B cell (primary cell): ENCODE measurements at regions not wholly inside any gene's neighbourhood (a gene's known extent, or its start where the extent isn't known, plus 50 kb on each side); places are given as distances from the start of the nearest gene placed in this dataset.
"Not testable (repeated sequence)": the region's sequence is repeated elsewhere in the genome, so short reads cannot be mapped to it uniquely, and the experiment has no call there.

Experiments
- ATAC-seq: fragments of 200-7000 bp; cut with Tn5 transposase; one replicate; pipeline ENCODE4 v1.10.0; 2021; ENCODE audit warnings: low read depth, mild to moderate bottlenecking, moderate number of reproducible peaks, moderate library complexity
- CTCF ChIA-PET: fragments of 350-600 bp; sonication (Branson Sonifier 250); formaldehyde crosslinking; loops from one replicate; lab custom pipeline; 2021; ENCODE audit warnings: antibody characterized with exemption, inconsistent platforms; lab: Charles Lee
- POLR2A ChIA-PET: fragments of 350-600 bp; sonication (Branson Sonifier 250); formaldehyde crosslinking; loops from one replicate; lab custom pipeline; 2021; ENCODE audit warnings: antibody characterized with exemption; lab: Charles Lee
- DNase-seq: peaks from one replicate; pipeline ENCODE4 v3.0.0; 2013
- H2AFZ ChIP-seq: 2 replicates; pipeline ENCODE4 v1.6.1; 2012; ENCODE audit warnings: mild to moderate bottlenecking, low read depth, low read length; ENCODE audit not compliant: insufficient read depth, poor library complexity, severe bottlenecking
- H3K27ac ChIP-seq, 2 donors: 1 replicate in 1 of 2; 2 replicates in 1 of 2; pipeline ENCODE4 v1.5.1; 2012 to 2013; ENCODE audit warnings: low read length in 2 of 2, mild to moderate bottlenecking in 2 of 2, moderate library complexity in 1 of 2
- H3K27me3 ChIP-seq, 4 experiments: fragments of 200-600 bp in 1 of 4; sonication (generic) in 1 of 4; replicated peaks in 1 of 4; 1 replicate in 2 of 4; 2 replicates in 2 of 4; pipeline versions ENCODE4 v1.6.1 to v1.7.0; 2013 to 2016; ENCODE audit warnings: low read length in 3 of 4, mild to moderate bottlenecking in 2 of 4, mixed read lengths in 1 of 4, moderate library complexity in 1 of 4; ENCODE audit not compliant: insufficient read depth in 4 of 4, control insufficient read depth in 3 of 4; ENCODE audit errors: control extremely low read depth in 1 of 4
- H3K36me3 ChIP-seq, 2 experiments: replicated peaks in 1 of 2; 1 replicate in 1 of 2; 2 replicates in 1 of 2; pipeline versions ENCODE4 v1.6.1 to v1.7.1; 2013; ENCODE audit warnings: low read length in 1 of 2; ENCODE audit not compliant: insufficient read depth in 2 of 2, control insufficient read depth in 1 of 2; ENCODE audit errors: control extremely low read depth in 1 of 2, extremely low read depth in 1 of 2
- H3K4me1 ChIP-seq, 2 donors: fragments of 200-600 bp in 1 of 2; sonication (generic) in 1 of 2; 1 replicate in 1 of 2; 2 replicates in 1 of 2; pipeline versions ENCODE4 v1.5.1 to v1.6.1; 2013 to 2017; ENCODE audit warnings: low read length in 2 of 2; ENCODE audit not compliant: control insufficient read depth in 2 of 2, insufficient read depth in 2 of 2
- H3K4me2 ChIP-seq: replicated peaks from 2 replicates; pipeline ENCODE3; 2012; ENCODE audit warnings: mild to moderate bottlenecking, low read depth, low read length; ENCODE audit not compliant: poor library complexity, severe bottlenecking
- H3K4me3 ChIP-seq, 5 experiments: fragments of 200-600 bp in 1 of 5; sonication (generic) in 1 of 5; 1 replicate in 3 of 5; 2 replicates in 2 of 5; pipeline versions ENCODE4 v1.5.1 to v1.7.0; 2011 to 2016; ENCODE audit warnings: low read length in 4 of 5, mild to moderate bottlenecking in 4 of 5, low read depth in 2 of 5, control low read depth in 1 of 5, moderate library complexity in 1 of 5; ENCODE audit not compliant: insufficient read depth in 1 of 5; ENCODE audit errors: control extremely low read depth in 1 of 5, extremely low read depth in 1 of 5
- H3K79me2 ChIP-seq: fragments of 200-600 bp; sonication (generic); one replicate; pipeline ENCODE4 v1.6.0; 2016; ENCODE audit warnings: low read length; ENCODE audit not compliant: control insufficient read depth, insufficient read depth
- H3K9ac ChIP-seq: fragments of 200-600 bp; sonication (generic); 2 replicates; pipeline ENCODE4 v1.6.1; 2017; ENCODE audit warnings: mild to moderate bottlenecking, low read length, moderate library complexity
- H3K9me3 ChIP-seq, 3 donors: one replicate each; pipeline versions ENCODE4 v1.6.1 to v1.7.1; 2013; ENCODE audit warnings: low read length in 2 of 3; ENCODE audit not compliant: control insufficient read depth in 2 of 3, insufficient read depth in 1 of 3; ENCODE audit errors: control extremely low read depth in 1 of 3
- H4K20me1 ChIP-seq: 2 replicates; pipeline ENCODE4 v1.6.0; 2012; ENCODE audit warnings: mild to moderate bottlenecking, low read length; ENCODE audit not compliant: insufficient read depth, control insufficient read depth, poor library complexity, severe bottlenecking
- H3K27ac Mint-ChIP-seq: one replicate; pipeline ENCODE4 v1.8.0; 2021; ENCODE audit warnings: mixed read lengths
- H3K27me3 Mint-ChIP-seq: one replicate; pipeline ENCODE4 v1.8.0; 2021; ENCODE audit warnings: mixed read lengths
- H3K4me1 Mint-ChIP-seq: one replicate; pipeline ENCODE4 v1.8.0; 2021; ENCODE audit warnings: mixed read lengths
- H3K4me3 Mint-ChIP-seq: one replicate; pipeline ENCODE4 v1.8.0; 2021; ENCODE audit warnings: mixed read lengths
- H3K9me3 Mint-ChIP-seq: one replicate; pipeline ENCODE4 v1.8.0; 2022; ENCODE audit warnings: mixed read lengths; ENCODE audit not compliant: insufficient read depth
- WGBS: methylation state at CpG from one replicate; pipeline ENCODE4 v1.1.5; 2013; ENCODE audit warnings: missing lambda C conversion rate; ENCODE audit not compliant: insufficient coverage; 5-methylcytosine and 5-hydroxymethylcytosine counted together
- intact Hi-C: fragments of 100-400 bp; cut with micrococcal nuclease; formaldehyde crosslinking; loops from one replicate; pipeline ENCODE4 v1.10.0; 2022

DNA sequence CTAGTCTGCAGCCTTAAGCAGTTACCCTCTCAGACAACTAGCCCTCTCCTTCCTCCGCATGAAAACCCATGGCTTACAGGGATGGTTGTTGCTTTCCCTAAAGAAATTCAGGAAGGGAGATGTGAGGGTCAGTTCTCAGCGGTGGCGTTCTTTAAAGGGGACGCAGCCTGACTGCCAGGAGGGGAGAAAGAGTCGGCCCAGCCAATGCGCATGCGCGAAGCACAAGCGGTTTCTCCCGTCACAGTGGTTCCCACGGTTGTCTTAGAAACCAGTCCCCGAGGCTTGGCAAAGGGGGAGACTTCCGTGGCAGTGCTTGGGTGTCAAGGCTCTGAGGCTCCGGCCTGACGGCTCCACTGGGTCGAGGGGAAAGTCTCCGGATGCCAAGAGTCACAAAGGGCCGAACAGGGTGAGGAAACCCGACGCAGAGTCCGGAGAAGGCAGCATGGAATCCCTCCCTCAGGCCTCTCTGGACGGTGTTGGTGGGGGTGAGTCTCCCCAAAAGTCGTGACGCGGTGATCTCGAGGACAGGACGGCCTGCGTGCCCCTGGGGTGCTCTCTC is 140.8 kb upstream of the ANKRD20A1 start:
- H3K9ac ChIP-seq, H3K4me1 Mint-ChIP-seq, H3K4me1 ChIP-seq, H3K4me3 Mint-ChIP-seq, ATAC-seq, H3K9me3 Mint-ChIP-seq, H3K27ac Mint-ChIP-seq, POLR2A ChIA-PET, DNase-seq, H3K27me3 Mint-ChIP-seq, H3K9me3 ChIP-seq, H4K20me1 ChIP-seq, H3K27ac ChIP-seq, H3K36me3 ChIP-seq, H3K4me3 ChIP-seq, CTCF ChIA-PET, H3K79me2 ChIP-seq, H2AFZ ChIP-seq, H3K27me3 ChIP-seq, H3K4me2 ChIP-seq, intact Hi-C loops: not testable (repeated sequence)
- WGBS: no CpG with 5 or more reads among the region's 28 CpGs

DNA sequence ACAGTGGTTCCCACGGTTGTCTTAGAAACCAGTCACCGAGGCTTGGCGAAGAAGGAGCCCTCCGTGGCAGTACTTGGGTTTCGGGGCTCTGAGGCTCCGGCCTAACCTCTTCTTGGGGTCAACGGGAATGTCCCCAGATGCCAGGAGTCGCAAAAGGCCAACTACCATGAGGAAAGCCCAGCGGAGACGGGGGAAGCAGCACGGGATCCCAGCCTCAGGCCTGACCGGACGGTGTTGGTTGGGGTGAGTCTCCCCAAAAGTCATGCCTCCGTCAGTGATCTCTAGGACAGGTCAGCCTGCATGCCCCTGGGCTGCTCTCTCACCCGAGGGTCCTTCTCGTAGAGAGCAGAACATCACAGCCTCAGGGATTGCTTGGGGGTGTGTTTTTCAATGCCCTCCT is 138.2 kb upstream of the ANKRD20A1 start:
- H4K20me1 ChIP-seq, intact Hi-C loops, H3K27ac Mint-ChIP-seq, H3K36me3 ChIP-seq, H3K27ac ChIP-seq, H3K4me1 ChIP-seq, H3K9me3 ChIP-seq, ATAC-seq, POLR2A ChIA-PET, H3K79me2 ChIP-seq, H3K4me2 ChIP-seq, H2AFZ ChIP-seq, H3K27me3 ChIP-seq, H3K4me3 ChIP-seq, DNase-seq, H3K27me3 Mint-ChIP-seq, H3K4me1 Mint-ChIP-seq, CTCF ChIA-PET, H3K9me3 Mint-ChIP-seq, H3K9ac ChIP-seq, H3K4me3 Mint-ChIP-seq: not testable (repeated sequence)
- 98% methylated on average over 9 of the region's 16 CpGs for WGBS

GRCh38 chr9:67722460-67723090 is 136.2 kb upstream of the ANKRD20A1 start:
- H4K20me1 ChIP-seq, H2AFZ ChIP-seq, CTCF ChIA-PET, H3K27me3 Mint-ChIP-seq, H3K27ac Mint-ChIP-seq, H3K9ac ChIP-seq, H3K4me1 Mint-ChIP-seq, H3K4me2 ChIP-seq, H3K9me3 ChIP-seq, H3K4me1 ChIP-seq, H3K36me3 ChIP-seq, POLR2A ChIA-PET, H3K4me3 ChIP-seq, H3K4me3 Mint-ChIP-seq, H3K27ac ChIP-seq, H3K9me3 Mint-ChIP-seq, DNase-seq, intact Hi-C loops, H3K27me3 ChIP-seq, H3K79me2 ChIP-seq: not testable (repeated sequence)
- WGBS: no CpG with 5 or more reads among the region's 41 CpGs
- ATAC-seq: peak; percentile 78

DNA sequence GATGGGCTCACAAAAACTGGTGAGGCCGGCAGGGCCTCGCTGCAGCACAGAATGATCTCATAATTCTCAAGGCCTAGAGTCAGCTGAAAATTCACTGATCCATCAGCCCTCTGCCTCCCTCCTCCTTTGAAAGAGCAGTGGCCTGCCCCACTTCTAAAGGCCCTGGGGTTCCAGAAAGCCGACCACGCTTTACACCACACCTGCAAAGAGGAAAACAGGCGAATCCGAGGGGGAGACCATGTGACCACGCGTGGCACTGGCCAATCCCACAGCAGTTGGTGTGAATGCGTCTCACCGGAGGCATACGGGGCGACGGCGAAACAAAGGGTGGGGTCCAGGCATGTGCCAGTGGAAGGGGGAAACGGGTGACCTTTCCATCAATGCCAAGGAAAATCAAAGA is 135.5 kb upstream of the ANKRD20A1 start:
- WGBS: no CpG with 5 or more reads among the region's 15 CpGs
- H3K9me3 Mint-ChIP-seq, intact Hi-C loops, H3K9me3 ChIP-seq, H3K4me2 ChIP-seq, H3K4me1 ChIP-seq, H3K79me2 ChIP-seq, DNase-seq, ATAC-seq, H3K27me3 ChIP-seq, H4K20me1 ChIP-seq, CTCF ChIA-PET, H3K27ac ChIP-seq, H3K9ac ChIP-seq, H3K36me3 ChIP-seq, POLR2A ChIA-PET, H3K27me3 Mint-ChIP-seq, H3K4me1 Mint-ChIP-seq, H2AFZ ChIP-seq, H3K27ac Mint-ChIP-seq: not testable (repeated sequence)
- peak overlapping the region in 2 of 5 experiments; percentile 15 to 21 for H3K4me3 ChIP-seq
- H3K4me3 Mint-ChIP-seq: peak overlapping the region; percentile 79
